OCI-LY7 (cell line): ENCODE measurements at regions not wholly inside any gene's neighbourhood (a gene's known extent, or its start where the extent isn't known, plus 50 kb on each side); places are given as distances from the start of the nearest gene placed in this dataset.

ENCODE experiments used
- EZH2phosphoT487 ChIP-seq: fragments of 200-600 bp; sonication (generic); IDR thresholded peaks from 2 replicates; pipeline ENCODE4 v1.6.1; 2018; ENCODE audit warnings: low read depth, borderline replicate concordance, mild to moderate bottlenecking, mixed run types, antibody characterized with exemption, low read length, moderate library complexity, mixed read lengths
- TF ChIP-seq, protein P1 (sequence below): fragments of 200-600 bp; sonication (generic); conservative IDR thresholded peaks from 2 replicates; pipeline ENCODE4 v1.5.1; 2014; ENCODE audit warnings: mild to moderate bottlenecking, antibody characterized with exemption, low read length, moderate library complexity, mixed read lengths

DNA sequence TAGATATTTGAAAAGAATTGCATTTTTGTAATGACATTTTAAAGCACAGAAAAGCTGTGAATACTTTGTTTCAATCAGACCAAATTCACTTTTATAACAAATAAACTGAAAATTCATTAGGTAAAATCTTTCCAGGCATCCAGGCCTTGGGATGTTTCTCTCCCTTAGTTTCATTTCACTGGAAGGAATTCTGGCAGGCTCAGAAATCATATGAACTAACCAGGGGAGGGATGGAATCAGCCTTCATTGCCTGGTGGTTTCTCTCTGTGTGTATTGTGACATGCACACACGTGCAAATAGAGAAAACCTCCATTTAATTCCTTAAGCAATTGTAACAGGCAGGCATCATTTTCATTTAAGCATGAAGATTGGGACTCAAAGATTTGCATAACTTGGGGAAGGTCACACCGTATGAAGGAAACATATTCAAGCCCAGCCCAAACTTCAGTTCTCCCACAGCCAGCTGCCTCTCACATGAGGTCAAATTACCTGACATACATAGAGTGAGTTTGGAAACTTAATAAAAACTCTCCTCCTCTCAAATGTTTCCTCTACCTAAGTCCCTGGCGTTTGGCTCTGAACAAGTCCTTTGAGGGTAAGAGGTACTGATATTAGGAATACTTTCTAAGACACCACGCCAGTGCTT, 376.1 kb upstream of the MCTP2 start:
- TF ChIP-seq, protein P1, sequence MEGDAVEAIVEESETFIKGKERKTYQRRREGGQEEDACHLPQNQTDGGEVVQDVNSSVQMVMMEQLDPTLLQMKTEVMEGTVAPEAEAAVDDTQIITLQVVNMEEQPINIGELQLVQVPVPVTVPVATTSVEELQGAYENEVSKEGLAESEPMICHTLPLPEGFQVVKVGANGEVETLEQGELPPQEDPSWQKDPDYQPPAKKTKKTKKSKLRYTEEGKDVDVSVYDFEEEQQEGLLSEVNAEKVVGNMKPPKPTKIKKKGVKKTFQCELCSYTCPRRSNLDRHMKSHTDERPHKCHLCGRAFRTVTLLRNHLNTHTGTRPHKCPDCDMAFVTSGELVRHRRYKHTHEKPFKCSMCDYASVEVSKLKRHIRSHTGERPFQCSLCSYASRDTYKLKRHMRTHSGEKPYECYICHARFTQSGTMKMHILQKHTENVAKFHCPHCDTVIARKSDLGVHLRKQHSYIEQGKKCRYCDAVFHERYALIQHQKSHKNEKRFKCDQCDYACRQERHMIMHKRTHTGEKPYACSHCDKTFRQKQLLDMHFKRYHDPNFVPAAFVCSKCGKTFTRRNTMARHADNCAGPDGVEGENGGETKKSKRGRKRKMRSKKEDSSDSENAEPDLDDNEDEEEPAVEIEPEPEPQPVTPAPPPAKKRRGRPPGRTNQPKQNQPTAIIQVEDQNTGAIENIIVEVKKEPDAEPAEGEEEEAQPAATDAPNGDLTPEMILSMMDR = no peak
- no peak for TF ChIP-seq EZH2phosphoT487
